SKM-1 treated with dmso at 0.1 percent for 144 hours (cell line): ENCODE measurements at regions not wholly inside any gene's neighbourhood (a gene's known extent, or its start where the extent isn't known, plus 50 kb on each side); places are given as distances from the start of the nearest gene placed in this dataset.
"Not testable (repeated sequence)": the region's sequence is repeated elsewhere in the genome, so short reads cannot be mapped to it uniquely, and the experiment has no call there.

ENCODE experiments used
- DNase-seq: peaks from one replicate; lab custom pipeline; 2025; ENCODE audit not compliant: unreplicated experiment; lab: John Stamatoyannopoulos, UW

- not testable (repeated sequence) for DNase-seq
Measured at GRCh38 chr7:6988608-6989007, 162.5 kb upstream of the CCZ1B start.

DNA sequence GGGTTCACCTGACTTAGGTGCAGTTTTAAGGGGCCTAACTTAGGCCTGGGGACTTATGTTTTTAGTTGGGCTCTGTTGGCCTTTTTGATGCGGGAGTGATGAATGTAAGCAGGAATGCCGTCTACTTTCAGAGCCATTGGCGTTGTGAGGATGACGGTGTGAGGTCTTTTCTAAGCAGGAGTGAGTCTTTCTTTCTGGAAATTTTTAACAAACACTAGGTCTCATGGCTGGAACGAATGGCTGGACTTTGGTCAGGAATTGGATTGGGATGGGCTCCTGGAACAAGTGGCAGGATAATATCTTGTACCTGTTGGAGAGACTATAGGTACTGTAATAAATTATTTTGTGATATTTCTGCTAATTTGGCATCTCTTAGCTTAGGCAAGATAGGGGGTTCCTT lies 163.9 kb upstream of the CCZ1B start:
- DNase-seq, result not testable (repeated sequence)

GRCh38 chr7:6990426-6991152 lies 164.5 kb upstream of the CCZ1B start:
- DNase-seq, result not testable (repeated sequence)

GRCh38 chr7:6991169-6991611 lies 165.1 kb upstream of the CCZ1B start:
- not testable (repeated sequence) for DNase-seq

DNA sequence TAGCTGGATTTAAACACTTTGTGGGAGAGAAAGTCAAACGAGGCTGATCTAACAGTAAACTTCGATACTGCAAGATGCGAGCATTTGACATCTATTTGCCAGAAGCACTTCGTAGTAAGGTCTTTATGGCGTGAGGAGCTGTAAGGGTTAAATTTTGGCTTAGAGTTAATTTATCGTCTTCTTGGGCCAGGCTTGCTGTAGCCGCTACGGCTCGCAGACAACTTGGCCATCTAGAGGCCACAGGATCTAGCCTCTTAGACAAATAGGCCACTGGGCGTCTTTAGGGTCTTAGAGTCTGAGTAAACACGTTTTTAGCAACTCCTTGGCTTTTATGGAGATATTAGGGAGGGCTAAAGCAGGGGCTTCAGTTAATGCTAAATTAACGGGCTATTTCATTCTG lies 165.6 kb upstream of the CCZ1B start:
- not testable (repeated sequence) for DNase-seq

GRCh38 chr7:6992133-6992532 lies 166.1 kb upstream of the CCZ1B start:
- DNase-seq, result not testable (repeated sequence)

DNA sequence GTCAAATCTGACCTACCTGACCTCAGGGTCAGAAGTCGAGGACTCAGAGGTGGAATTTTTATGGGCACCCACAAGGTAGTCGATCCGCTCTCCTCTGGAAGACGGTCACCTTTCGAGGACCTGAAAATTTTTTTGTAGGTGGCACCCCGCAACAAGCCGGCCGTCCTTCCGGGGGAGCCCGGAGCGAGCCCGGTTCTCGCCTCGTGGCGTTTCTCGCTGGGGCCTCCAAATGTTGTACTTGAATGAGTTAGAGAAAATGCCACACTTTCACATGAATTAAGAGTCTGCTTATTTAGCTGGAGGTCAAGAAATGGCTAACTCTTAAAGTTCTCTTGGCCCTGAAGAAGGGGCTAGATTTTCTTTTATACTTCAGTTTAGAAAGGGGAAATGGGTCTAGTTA lies 169.0 kb upstream of the CCZ1B start:
- DNase-seq, result not testable (repeated sequence)

- not testable (repeated sequence) for DNase-seq
Measured at GRCh38 chr7:6995493-6996289, 169.6 kb upstream of the CCZ1B start.

DNA sequence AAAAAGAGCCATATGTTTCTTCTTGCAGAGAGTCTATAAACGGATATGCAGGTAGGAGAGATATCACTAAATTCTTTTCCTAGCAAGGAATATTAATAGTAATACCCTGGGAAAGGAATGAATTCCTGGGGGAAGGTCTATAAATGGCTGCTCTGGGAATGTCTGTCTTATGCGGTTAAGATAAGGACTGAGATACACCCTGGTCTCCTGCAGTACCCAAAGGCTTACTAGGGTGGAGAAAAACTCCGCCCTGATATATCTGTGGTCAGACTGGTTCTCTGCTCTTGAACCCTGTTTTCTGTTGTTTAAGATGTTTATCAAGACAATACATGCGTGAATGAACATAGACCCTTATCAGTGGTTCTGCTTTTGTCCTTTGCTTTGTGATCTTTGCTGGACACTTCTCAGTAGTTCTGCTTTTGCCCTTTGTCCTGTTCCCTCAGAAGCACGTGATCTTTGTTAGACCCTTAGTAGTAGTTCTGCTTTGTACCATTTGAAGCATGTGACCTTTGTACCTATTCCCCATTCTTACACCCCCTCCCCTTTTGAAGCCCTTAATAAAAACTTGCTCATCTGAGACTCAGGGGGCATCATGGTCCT lies 173.1 kb upstream of the CCZ1B start:
- DNase-seq, result not testable (repeated sequence)

GRCh38 chr7:7002418-7003062 lies 176.5 kb upstream of the CCZ1B start:
- no peak for DNase-seq

- DNase-seq, result no peak
Measured at GRCh38 chr7:7005303-7005702, 177.0 kb upstream of the C1GALT1 start.

DNA sequence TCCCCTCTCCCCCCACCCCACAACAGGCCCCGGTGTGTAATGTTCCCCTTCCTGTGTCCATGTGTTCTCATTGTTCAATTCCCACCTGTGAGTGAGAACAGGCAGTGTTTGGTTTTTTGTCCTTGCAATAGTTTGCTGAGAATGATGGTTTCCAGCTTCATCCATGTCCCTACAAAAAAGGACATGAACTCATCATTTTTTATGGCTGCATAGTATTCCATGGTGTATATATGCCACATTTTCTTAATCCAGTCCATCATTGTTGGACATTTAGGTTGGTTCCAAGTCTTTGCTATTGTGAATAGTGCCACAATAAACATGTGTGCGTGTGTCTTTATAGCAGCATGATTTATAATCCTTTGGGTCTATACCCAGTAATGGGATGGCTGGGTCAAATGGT lies 176.4 kb upstream of the C1GALT1 start:
- DNase-seq, result not testable (repeated sequence)

- not testable (repeated sequence) for DNase-seq
Measured at GRCh38 chr7:7011241-7011640, 171.1 kb upstream of the C1GALT1 start.

DNA sequence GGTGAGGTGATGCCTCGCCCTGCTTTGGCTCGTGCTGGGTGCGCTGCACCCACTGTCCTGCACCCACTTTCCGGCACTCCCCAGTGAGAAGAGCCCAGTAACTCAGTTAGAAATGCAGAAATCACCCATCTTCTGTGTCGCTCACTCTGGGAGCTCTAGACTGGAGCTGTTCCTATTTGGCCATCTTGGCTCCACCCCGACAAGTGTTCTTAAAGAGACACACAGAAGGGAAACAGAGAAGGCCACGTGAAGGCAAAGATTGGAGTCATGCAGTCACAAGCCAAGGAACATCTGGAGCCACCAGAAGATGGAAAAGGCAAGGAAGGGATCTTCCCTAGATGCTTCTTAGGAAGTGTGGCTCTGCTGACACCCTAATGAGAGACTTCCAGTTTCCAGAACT lies 170.6 kb upstream of the C1GALT1 start:
- not testable (repeated sequence) for DNase-seq

DNA sequence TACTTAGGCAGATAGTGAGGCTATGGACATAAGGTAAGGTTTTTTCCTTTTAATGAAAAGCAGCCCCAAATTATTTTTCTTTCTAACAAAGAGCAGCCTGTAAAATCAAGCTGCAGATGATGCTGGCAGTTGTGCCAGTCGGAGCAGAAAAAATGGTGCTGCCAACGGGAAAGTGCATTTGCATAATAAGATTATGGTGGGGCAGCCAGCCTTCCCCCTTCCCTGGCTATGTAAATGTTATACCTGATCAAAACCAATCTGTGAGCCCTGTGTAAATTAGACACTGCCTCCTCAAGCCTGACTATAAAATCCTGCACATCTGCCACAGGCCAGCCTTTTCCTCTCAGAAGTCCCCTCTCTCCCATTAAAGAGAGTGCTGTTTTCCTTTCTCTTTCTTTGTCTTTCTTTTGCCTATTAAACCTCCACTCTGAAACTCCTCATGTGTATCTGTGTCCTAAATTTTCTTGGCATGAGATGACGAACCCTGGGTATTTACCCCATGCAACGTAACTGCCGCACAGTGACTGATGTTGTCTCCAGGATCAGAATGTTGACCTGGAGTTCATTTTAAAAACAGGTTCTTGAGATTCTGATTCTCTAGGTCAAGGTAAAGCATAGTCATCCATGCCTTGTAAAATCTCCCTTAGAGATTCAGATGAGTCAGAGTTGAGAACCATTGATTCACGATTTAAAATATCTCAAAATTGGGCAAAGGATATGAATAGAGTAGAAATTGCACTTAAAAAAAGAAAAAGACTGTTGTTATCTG lies 167.3 kb upstream of the C1GALT1 start:
- DNase-seq, result no peak

DNA sequence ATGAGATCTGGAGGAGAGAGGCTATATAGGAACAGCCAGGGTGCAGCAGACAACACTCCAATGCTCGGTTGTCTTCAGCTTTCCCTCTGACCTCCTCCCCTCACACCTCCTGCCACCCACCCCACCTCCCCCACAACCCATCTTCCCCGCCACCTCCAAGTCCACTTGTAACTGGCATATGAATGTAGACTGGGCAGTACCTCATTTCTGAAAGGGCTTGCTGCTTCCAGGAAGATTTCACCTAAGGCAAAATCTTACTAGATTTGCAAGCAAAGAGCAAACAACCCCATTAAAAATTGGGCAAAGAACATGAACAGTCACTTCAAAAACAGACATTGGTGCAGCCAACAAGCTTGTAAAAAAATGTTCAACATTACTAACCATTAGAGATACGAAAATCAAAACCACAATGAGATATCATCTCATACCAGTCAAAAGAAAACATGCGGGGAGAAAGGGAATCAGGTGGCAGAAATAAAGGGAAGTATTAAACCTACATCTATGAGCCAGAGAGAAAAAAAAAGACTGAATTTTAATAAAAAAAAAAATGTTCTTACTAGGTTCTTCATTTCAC lies 164.6 kb upstream of the C1GALT1 start:
- DNase-seq, result no peak

DNA sequence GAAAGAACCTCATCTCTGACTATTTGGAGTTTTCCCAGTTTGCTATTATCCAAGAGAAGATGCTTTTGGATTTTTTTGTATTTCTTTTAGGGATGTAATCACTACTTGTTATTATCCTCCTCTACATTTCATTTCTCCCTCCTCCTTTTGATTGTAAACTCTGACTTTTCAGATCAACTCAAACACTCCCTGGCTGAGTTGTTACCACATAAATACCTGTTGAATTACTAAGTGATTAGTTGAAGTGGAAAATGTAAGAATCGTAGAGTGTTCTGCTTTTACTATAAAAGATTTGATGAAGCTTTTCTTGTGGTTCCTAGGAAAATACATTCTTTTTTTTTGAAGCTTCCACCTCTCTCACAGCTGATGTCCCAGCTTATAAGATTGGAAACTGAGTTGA lies 164.1 kb upstream of the C1GALT1 start:
- no peak for DNase-seq

DNA sequence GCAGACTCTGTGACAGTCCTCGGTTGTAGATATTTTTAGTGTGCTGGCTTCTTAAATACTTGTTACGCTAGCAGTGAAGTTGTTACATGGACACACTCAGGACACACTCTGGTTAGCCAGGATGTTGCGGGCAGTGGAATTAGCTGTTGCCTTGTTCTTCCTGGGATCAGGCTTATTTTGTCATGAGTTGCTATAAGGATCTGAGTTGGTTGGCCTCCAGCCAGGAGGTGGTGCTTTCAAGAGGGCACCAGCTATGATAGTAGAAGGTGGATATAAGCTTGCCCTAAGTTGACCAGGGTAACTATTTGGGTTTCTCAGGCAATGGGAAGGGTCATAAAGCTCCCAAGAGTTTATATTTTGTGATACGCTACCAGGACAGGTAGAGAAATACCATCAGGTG lies 150.1 kb upstream of the C1GALT1 start:
- no peak for DNase-seq

DNA sequence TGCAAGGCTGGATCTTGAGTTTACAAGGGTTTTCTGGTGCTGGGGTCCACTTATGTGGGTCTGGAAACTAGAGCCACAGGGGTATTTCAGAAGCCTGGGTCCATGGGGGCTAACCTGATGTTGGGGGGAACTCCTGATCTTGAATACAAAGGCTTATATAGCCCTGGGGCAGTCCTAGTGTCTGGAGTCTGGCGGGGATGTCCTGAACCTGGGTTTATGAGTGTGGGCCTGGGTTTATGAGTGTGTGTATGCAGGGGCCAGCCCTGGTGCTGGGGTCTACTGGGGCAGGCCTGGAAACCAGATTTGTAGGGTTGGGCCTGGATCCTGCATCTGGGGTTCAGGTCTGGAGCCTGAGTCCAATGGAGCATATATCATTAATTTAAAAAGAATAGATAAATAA lies 146.5 kb upstream of the C1GALT1 start:
- no peak for DNase-seq

DNA sequence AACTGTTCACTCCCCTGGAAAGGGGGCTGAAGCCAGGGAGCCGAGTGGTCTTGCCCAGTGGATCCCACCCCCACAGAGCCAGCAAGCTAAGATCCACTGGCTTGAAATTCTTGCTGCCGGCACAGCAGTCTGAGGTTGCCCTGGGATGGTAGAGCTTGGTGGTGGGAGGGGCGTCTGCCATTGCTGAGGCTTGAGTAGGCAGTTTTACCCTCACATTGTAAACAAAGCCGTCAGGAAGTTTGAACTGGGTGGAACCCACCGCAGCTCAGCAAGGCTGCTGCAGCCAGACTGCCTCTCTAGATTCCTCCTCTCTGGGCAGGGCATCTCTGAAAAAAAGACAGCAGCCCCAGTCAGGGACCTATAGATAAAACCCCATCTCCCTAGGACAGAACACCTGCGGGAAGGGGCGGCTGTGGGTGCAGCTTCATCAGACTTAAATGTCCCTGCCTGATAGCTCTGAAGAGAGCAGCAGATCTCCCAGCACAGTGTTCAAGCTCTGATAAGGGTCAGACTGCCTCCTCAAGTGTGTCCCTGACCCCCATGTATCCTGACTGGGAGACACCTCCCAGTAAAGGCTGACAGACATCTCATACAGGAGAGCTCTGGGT lies 140.0 kb upstream of the C1GALT1 start:
- DNase-seq, result not testable (repeated sequence)
